ENCODE measurements at regions not wholly inside any gene's neighbourhood (a gene's known extent, or its start where the extent isn't known, plus 50 kb on each side); places are given as distances from the start of the nearest gene placed in this dataset.

- Histone ChIP-seq H3K4me1 (ENCODE audit: insufficient read depth) (no peaks in the 10 kb centered on the region), H3K79me2 (no peaks in the 10 kb centered on the region), H3K27me3 (no peaks in the 10 kb centered on the region), H3K9me3 (ENCODE audit: low read depth) (no peaks in the 10 kb centered on the region), H3K27ac (no peak overlapping the region), H4K20me1 (ENCODE audit: insufficient read depth, poor library complexity, severe bottlenecking) (no peaks in the 10 kb centered on the region), H3K36me3 (replicated peaks; ENCODE audit: insufficient read depth, low read depth) (no peaks in the 10 kb centered on the region), H3K4me2 (no peak overlapping the region), H2AFZ (no peak overlapping the region), H3K9me2 (replicated peaks; ENCODE audit: insufficient read depth) (no peaks in the 10 kb centered on the region), H3K4me3 (no peak overlapping the region)
- TF ChIP-seq, protein P1, sequence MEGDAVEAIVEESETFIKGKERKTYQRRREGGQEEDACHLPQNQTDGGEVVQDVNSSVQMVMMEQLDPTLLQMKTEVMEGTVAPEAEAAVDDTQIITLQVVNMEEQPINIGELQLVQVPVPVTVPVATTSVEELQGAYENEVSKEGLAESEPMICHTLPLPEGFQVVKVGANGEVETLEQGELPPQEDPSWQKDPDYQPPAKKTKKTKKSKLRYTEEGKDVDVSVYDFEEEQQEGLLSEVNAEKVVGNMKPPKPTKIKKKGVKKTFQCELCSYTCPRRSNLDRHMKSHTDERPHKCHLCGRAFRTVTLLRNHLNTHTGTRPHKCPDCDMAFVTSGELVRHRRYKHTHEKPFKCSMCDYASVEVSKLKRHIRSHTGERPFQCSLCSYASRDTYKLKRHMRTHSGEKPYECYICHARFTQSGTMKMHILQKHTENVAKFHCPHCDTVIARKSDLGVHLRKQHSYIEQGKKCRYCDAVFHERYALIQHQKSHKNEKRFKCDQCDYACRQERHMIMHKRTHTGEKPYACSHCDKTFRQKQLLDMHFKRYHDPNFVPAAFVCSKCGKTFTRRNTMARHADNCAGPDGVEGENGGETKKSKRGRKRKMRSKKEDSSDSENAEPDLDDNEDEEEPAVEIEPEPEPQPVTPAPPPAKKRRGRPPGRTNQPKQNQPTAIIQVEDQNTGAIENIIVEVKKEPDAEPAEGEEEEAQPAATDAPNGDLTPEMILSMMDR (IDR thresholded peaks at IDR 0.05; ENCODE audit: poor library complexity), result no peak
- no peak for DNase-seq (ENCODE audit: low spot score)
- WGBS (ENCODE audit: low lambda C conversion rate, missing lambda C conversion rate), result 78% methylated on average over 2 of the region's 2 CpGs
Observed at GRCh38 chr11:100586361-100587101, 100.6 kb upstream of the ARHGAP42 start.

- DNase-seq (ENCODE audit: low spot score), result no peak
- Histone ChIP-seq H3K79me2 (no peaks in the 10 kb centered on the region), H3K4me3 (no peak overlapping the region), H3K36me3 (replicated peaks; ENCODE audit: insufficient read depth, low read depth) (no peaks in the 10 kb centered on the region), H3K27ac (no peak overlapping the region), H2AFZ (no peak overlapping the region), H3K4me2 (no peak overlapping the region), H3K9me3 (ENCODE audit: low read depth) (no peaks in the 10 kb centered on the region), H3K9me2 (replicated peaks; ENCODE audit: insufficient read depth) (no peaks in the 10 kb centered on the region), H4K20me1 (ENCODE audit: insufficient read depth, poor library complexity, severe bottlenecking) (no peaks in the 10 kb centered on the region), H3K4me1 (ENCODE audit: insufficient read depth) (no peaks in the 10 kb centered on the region), H3K27me3 (no peaks in the 10 kb centered on the region)
- TF ChIP-seq EZH2phosphoT487 (IDR thresholded peaks at IDR 0.05; ENCODE audit: low read depth, severe bottlenecking, unreplicated experiment), result no peak
- TF ChIP-seq, protein P1 (IDR thresholded peaks at IDR 0.05; ENCODE audit: poor library complexity), result no peak
- TF ChIP-seq EZH2 (IDR thresholded peaks at IDR 0.05; ENCODE audit: borderline replicate concordance), result no peak
- 86% methylated on average over 6 of the region's 6 CpGs for WGBS (ENCODE audit: low lambda C conversion rate, missing lambda C conversion rate)
Observed at GRCh38 chr11:100592619-100593260, 94.3 kb upstream of the ARHGAP42 start.

- DNase-seq (ENCODE audit: low spot score), result no peak
- H4K20me1 ChIP-seq (ENCODE audit: insufficient read depth, poor library complexity, severe bottlenecking), result no peaks in the 10 kb centered on the region
- TF ChIP-seq EZH2 (IDR thresholded peaks at IDR 0.05; ENCODE audit: borderline replicate concordance), result no peak
- TF ChIP-seq, protein P1 (IDR thresholded peaks at IDR 0.05; ENCODE audit: poor library complexity), result no peak
- TF ChIP-seq EZH2phosphoT487 (IDR thresholded peaks at IDR 0.05; ENCODE audit: low read depth, severe bottlenecking, unreplicated experiment), result no peak
- no peak overlapping the region for H3K27ac ChIP-seq
- H3K4me1 ChIP-seq (ENCODE audit: insufficient read depth), result no peaks in the 10 kb centered on the region
- H3K4me3 ChIP-seq, result no peak overlapping the region
- H3K9me2 ChIP-seq (replicated peaks; ENCODE audit: insufficient read depth), result no peaks in the 10 kb centered on the region
- no peaks in the 10 kb centered on the region for H3K27me3 ChIP-seq
- H3K36me3 ChIP-seq (replicated peaks; ENCODE audit: insufficient read depth, low read depth), result no peaks in the 10 kb centered on the region
- no peaks in the 10 kb centered on the region for H3K79me2 ChIP-seq
- WGBS (ENCODE audit: low lambda C conversion rate, missing lambda C conversion rate), result 84% methylated on average over 2 of the region's 2 CpGs
- no peak overlapping the region for H3K4me2 ChIP-seq
- no peak overlapping the region for H2AFZ ChIP-seq
- H3K9me3 ChIP-seq (ENCODE audit: low read depth), result no peaks in the 10 kb centered on the region
Observed at GRCh38 chr11:100593291-100593690, 93.8 kb upstream of the ARHGAP42 start.

All from hepatocyte (in vitro differentiated cells).